Astrocyte of the spinal cord (primary cell): ENCODE measurements at regions not wholly inside any gene's neighbourhood (a gene's known extent, or its start where the extent isn't known, plus 50 kb on each side); places are given as distances from the start of the nearest gene placed in this dataset.

Source experiments
- DNase-seq: peaks from one replicate; pipeline ENCODE4 v3.0.0; 2011; ENCODE audit warnings: low read depth, low spot score
- H3K4me3 ChIP-seq: 2 replicates; pipeline ENCODE4 v1.5.1; 2011; ENCODE audit warnings: low read depth, mild to moderate bottlenecking, low read length, moderate library complexity
- CTCF ChIP-seq: IDR thresholded peaks from 2 replicates; pipeline ENCODE4 v1.5.1; 2012; ENCODE audit warnings: low read depth, mild to moderate bottlenecking, low read length, inconsistent platforms
- in situ Hi-C: cut with HindIII; loops from 2 replicates; pipeline ENCODE4 v1.10.0; 2017; ENCODE audit warnings: low sequenced_read_pairs

- in situ Hi-C loops = no loop called here
- no peak overlapping the region for H3K4me3 ChIP-seq
- DNase-seq = no peak
- no peak for TF ChIP-seq CTCF
Measured at GRCh38 chr2:88826399-88826798, 134.9 kb downstream of the RPIA start.

- TF ChIP-seq CTCF = no peak
- in situ Hi-C loops = no loop called here
- DNase-seq = no peak
- no peak overlapping the region for H3K4me3 ChIP-seq
Measured at GRCh38 chr2:88827821-88828220, 136.3 kb downstream of the RPIA start.

GRCh38 chr2:88828397-88829137 is 137.1 kb downstream of the RPIA start:
- no peak for TF ChIP-seq CTCF
- H3K4me3 ChIP-seq = no peak overlapping the region
- in situ Hi-C loops = no loop called here
- peak; percentile 12 for DNase-seq

GRCh38 chr2:88829607-88830463 is 138.4 kb downstream of the RPIA start:
- no peak for DNase-seq
- no peak for TF ChIP-seq CTCF
- H3K4me3 ChIP-seq = no peak overlapping the region
- in situ Hi-C loops = no loop called here

GRCh38 chr2:88831071-88831791 is 139.8 kb downstream of the RPIA start:
- in situ Hi-C loops = no loop called here

More at GRCh38 chr2:88831071-88831791, 139.8 kb downstream of the RPIA start:
- peak; percentile 1 for DNase-seq
- no peak for TF ChIP-seq CTCF
- H3K4me3 ChIP-seq = no peak overlapping the region
